ENCODE measurements at regions not wholly inside any gene's neighbourhood (a gene's known extent, or its start where the extent isn't known, plus 50 kb on each side); places are given as distances from the start of the nearest gene placed in this dataset.
"Not testable (repeated sequence)": the region's sequence is repeated elsewhere in the genome, so short reads cannot be mapped to it uniquely, and the experiment has no call there.

GRCh38 chrX:28127662-28128061, 146.4 kb upstream of the DCAF8L1 start:
- 66 to 81% methylated on average over 3 of the region's 3 CpGs for WGBS, 2 donors (ENCODE audit: low coverage in 1 of 2)
- H3K4me1 ChIP-seq = no peaks in the 10 kb centered on the region
- no peaks in the 10 kb centered on the region for H3K9me3 ChIP-seq
- intact Hi-C loops (cut with DNase I; ENCODE audit: low total_unique reads) (no loop called here), in situ Hi-C loops (cut with MboI; ENCODE audit: low pct_ligation_motif_present in 1 of 4, low pct_unique_long_range_greater_than_20kb in 1 of 4, low sequenced_read_pairs in 3 of 4) (no loop called here)
- DNase-seq = no peak
- H3K4me3 ChIP-seq = no peak overlapping the region
- H3K27ac ChIP-seq = no peak overlapping the region
- TF ChIP-seq EP300 (IDR thresholded peaks at IDR 0.05; ENCODE audit: low read depth) = no peak
- TF ChIP-seq, protein P1, sequence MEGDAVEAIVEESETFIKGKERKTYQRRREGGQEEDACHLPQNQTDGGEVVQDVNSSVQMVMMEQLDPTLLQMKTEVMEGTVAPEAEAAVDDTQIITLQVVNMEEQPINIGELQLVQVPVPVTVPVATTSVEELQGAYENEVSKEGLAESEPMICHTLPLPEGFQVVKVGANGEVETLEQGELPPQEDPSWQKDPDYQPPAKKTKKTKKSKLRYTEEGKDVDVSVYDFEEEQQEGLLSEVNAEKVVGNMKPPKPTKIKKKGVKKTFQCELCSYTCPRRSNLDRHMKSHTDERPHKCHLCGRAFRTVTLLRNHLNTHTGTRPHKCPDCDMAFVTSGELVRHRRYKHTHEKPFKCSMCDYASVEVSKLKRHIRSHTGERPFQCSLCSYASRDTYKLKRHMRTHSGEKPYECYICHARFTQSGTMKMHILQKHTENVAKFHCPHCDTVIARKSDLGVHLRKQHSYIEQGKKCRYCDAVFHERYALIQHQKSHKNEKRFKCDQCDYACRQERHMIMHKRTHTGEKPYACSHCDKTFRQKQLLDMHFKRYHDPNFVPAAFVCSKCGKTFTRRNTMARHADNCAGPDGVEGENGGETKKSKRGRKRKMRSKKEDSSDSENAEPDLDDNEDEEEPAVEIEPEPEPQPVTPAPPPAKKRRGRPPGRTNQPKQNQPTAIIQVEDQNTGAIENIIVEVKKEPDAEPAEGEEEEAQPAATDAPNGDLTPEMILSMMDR (IDR thresholded peaks at IDR 0.05) = no peak
- no peak for TF ChIP-seq POLR2A (IDR thresholded peaks at IDR 0.05)
- TF ChIP-seq POLR2AphosphoS5 (IDR thresholded peaks at IDR 0.05) = no peak
- H3K36me3 ChIP-seq = no peaks in the 10 kb centered on the region
- H3K27me3 ChIP-seq = no peaks in the 10 kb centered on the region

- intact Hi-C loops (cut with DNase I; ENCODE audit: low total_unique reads) = no loop called here
- no peaks in the 10 kb centered on the region for H3K36me3 ChIP-seq
- DNase-seq = no peak
- in situ Hi-C loops (cut with MboI; ENCODE audit: low pct_ligation_motif_present in 1 of 4, low pct_unique_long_range_greater_than_20kb in 1 of 4, low sequenced_read_pairs in 3 of 4) = no loop called here
- TF ChIP-seq EP300 (IDR thresholded peaks at IDR 0.05; ENCODE audit: low read depth) = no peak
- TF ChIP-seq, protein P1 (IDR thresholded peaks at IDR 0.05) = no peak
- TF ChIP-seq POLR2AphosphoS5 (IDR thresholded peaks at IDR 0.05) = no peak
- no peak for TF ChIP-seq POLR2A (IDR thresholded peaks at IDR 0.05)
- no peaks in the 10 kb centered on the region for H3K4me1 ChIP-seq
- H3K27me3 ChIP-seq = no peaks in the 10 kb centered on the region
- no peak overlapping the region for H3K4me3 ChIP-seq
- no peaks in the 10 kb centered on the region for H3K9me3 ChIP-seq
- no peak overlapping the region for H3K27ac ChIP-seq
Measured at GRCh38 chrX:28126886-28127285, 145.6 kb upstream of the DCAF8L1 start.

GRCh38 chrX:28124416-28124815, 143.2 kb upstream of the DCAF8L1 start:
- TF ChIP-seq POLR2A (IDR thresholded peaks at IDR 0.05) (no peak), POLR2AphosphoS5 (IDR thresholded peaks at IDR 0.05) (no peak), EP300 (IDR thresholded peaks at IDR 0.05; ENCODE audit: low read depth) (no peak)
- TF ChIP-seq, protein P1 (IDR thresholded peaks at IDR 0.05) = no peak
- H3K9me3 ChIP-seq = no peaks in the 10 kb centered on the region
- H3K4me3 ChIP-seq = no peak overlapping the region
- in situ Hi-C loops (cut with MboI; ENCODE audit: low pct_ligation_motif_present in 1 of 4, low pct_unique_long_range_greater_than_20kb in 1 of 4, low sequenced_read_pairs in 3 of 4) = no loop called here
- DNase-seq = no peak
- no peaks in the 10 kb centered on the region for H3K27me3 ChIP-seq
- no peaks in the 10 kb centered on the region for H3K4me1 ChIP-seq
- WGBS, 2 donors (ENCODE audit: low coverage in 1 of 2) = 73% methylated on average over 2 of the region's 2 CpGs; no CpG with 5 or more reads in 1 of the 2 donors
- H3K36me3 ChIP-seq = no peaks in the 10 kb centered on the region
- intact Hi-C loops (cut with DNase I; ENCODE audit: low total_unique reads) = no loop called here
- H3K27ac ChIP-seq = no peak overlapping the region

DNA sequence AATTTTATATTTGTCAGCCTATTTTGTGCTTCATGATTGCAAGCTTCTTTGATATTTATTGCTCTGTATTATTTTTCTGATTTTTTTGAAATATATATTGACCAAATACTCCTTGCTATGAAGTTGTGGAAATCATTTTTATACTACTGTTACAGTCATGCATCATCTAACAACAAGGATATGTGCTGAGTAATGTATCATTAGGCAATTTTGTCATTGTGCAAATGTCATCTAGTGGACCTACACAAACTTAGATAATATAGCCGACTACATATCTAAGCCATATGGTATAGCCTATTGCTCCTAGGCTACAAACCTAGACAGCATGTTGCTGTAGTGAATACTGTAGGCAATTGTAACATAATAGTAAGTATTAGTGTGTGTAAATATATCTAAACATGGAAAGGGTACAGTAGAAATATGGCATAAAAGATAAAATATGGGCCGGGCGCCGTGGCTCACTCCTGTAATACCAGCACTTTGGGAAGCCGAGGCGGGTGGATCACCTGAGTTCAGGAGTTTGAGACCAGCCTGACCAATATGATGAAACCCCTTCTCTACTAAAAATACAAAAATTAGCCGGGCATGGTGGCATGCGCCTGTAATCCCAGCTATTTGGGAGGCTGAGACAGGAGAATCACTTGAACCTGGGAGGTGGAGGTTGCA, 139.5 kb upstream of the DCAF8L1 start:
- H3K36me3 ChIP-seq; H3K4me3 ChIP-seq; H3K27me3 ChIP-seq; H3K4me1 ChIP-seq; in situ Hi-C loops (cut with MboI; ENCODE audit: low pct_ligation_motif_present in 1 of 4, low pct_unique_long_range_greater_than_20kb in 1 of 4, low sequenced_read_pairs in 3 of 4); intact Hi-C loops (cut with DNase I; ENCODE audit: low total_unique reads); H3K9me3 ChIP-seq; H3K27ac ChIP-seq; DNase-seq: not testable (repeated sequence)
- WGBS, 2 donors (ENCODE audit: low coverage in 1 of 2) = 80 to 93% methylated on average over 1 to 8 of the region's 8 CpGs

DNA sequence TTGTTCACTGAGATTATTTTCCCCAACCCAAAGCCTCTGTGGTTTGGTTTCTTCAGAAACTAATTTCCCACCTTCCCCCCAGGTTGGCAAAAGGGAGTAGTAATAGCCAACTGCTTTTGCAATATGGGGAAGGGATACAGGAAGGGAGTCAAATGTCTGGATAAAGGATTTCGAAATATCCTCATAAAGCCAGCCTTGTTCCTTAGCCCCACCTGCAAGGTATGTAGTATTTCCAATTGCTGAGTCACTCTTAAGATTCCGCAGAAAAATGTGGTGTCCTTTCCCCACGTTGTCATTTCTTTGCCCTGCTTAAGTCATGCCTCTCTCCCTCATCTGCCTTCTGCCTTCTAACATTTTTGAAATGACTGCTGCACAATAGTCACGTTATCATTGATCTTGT, 138.8 kb upstream of the DCAF8L1 start:
- Histone ChIP-seq H3K4me1 (no peaks in the 10 kb centered on the region), H3K9me3 (no peaks in the 10 kb centered on the region), H3K27me3 (no peaks in the 10 kb centered on the region), H3K27ac (no peak overlapping the region), H3K4me3 (no peak overlapping the region), H3K36me3 (no peaks in the 10 kb centered on the region)
- TF ChIP-seq EP300 (IDR thresholded peaks at IDR 0.05; ENCODE audit: low read depth) (no peak), POLR2AphosphoS5 (IDR thresholded peaks at IDR 0.05) (no peak), POLR2A (IDR thresholded peaks at IDR 0.05) (no peak)
- TF ChIP-seq, protein P1 (IDR thresholded peaks at IDR 0.05) = no peak
- intact Hi-C loops (cut with DNase I; ENCODE audit: low total_unique reads) = no loop called here
- no peak for DNase-seq
- in situ Hi-C loops (cut with MboI; ENCODE audit: low pct_ligation_motif_present in 1 of 4, low pct_unique_long_range_greater_than_20kb in 1 of 4, low sequenced_read_pairs in 3 of 4) = no loop called here
- WGBS, 2 donors (ENCODE audit: low coverage in 1 of 2) = 54% methylated on average over 4 of the region's 4 CpGs; no CpG with 5 or more reads in 1 of the 2 donors

All from transverse colon (tissue), 4 donors.